Fibroblast of skin of left biceps (primary cell): ENCODE measurements at regions not wholly inside any gene's neighbourhood (a gene's known extent, or its start where the extent isn't known, plus 50 kb on each side); places are given as distances from the start of the nearest gene placed in this dataset.
"Not testable (repeated sequence)": the region's sequence is repeated elsewhere in the genome, so short reads cannot be mapped to it uniquely, and the experiment has no call there.

Experiments used
- DNase-seq, 2 experiments: peaks; one replicate each; pipeline ENCODE4 v3.0.0-alpha.2; 2013; ENCODE audit warnings: low read depth in 2 of 2

- DNase-seq = no peak
Observed at GRCh38 chr6:79392094-79392493, 145.1 kb downstream of the LCA5 start.

- DNase-seq = no peak
Observed at GRCh38 chr6:79391480-79391879, 145.8 kb downstream of the LCA5 start.

GRCh38 chr6:79385893-79386292, 151.3 kb downstream of the LCA5 start:
- no peak for DNase-seq

- no peak for DNase-seq
Observed at GRCh38 chr6:79385333-79385732, 150.9 kb upstream of the HMGN3 start.

GRCh38 chr6:79384845-79385244, 150.4 kb upstream of the HMGN3 start:
- no peak for DNase-seq

GRCh38 chr6:79378957-79379356, 144.5 kb upstream of the HMGN3 start:
- no peak for DNase-seq

GRCh38 chr6:79377888-79378348, 143.4 kb upstream of the HMGN3 start:
- no peak for DNase-seq

- no peak for DNase-seq
Observed at GRCh38 chr6:79377047-79377446, 142.6 kb upstream of the HMGN3 start.

- DNase-seq = no peak
Observed at GRCh38 chr6:79375635-79376337, 141.3 kb upstream of the HMGN3 start.

GRCh38 chr6:79374308-79374707, 139.8 kb upstream of the HMGN3 start:
- no peak for DNase-seq

- DNase-seq = no peak
Observed at GRCh38 chr6:79373880-79374279, 139.4 kb upstream of the HMGN3 start.

- DNase-seq = no peak
Observed at GRCh38 chr6:79373246-79373645, 138.8 kb upstream of the HMGN3 start.

- DNase-seq = no peak
Observed at GRCh38 chr6:79372757-79373156, 138.3 kb upstream of the HMGN3 start.

GRCh38 chr6:79369026-79369425, 134.5 kb upstream of the HMGN3 start:
- DNase-seq = no peak

- not testable (repeated sequence) for DNase-seq
Observed at GRCh38 chr6:79363441-79363840, 129.0 kb upstream of the HMGN3 start.

GRCh38 chr6:79361074-79361473, 126.6 kb upstream of the HMGN3 start:
- DNase-seq = not testable (repeated sequence)

GRCh38 chr6:79353226-79353625, 118.7 kb upstream of the HMGN3 start:
- no peak for DNase-seq

- DNase-seq = no peak
Observed at GRCh38 chr6:79338493-79338892, 104.0 kb upstream of the HMGN3 start.

GRCh38 chr6:79335133-79335674, 100.7 kb upstream of the HMGN3 start:
- DNase-seq = no peak

GRCh38 chr6:79334674-79335073, 100.2 kb upstream of the HMGN3 start:
- DNase-seq = no peak

GRCh38 chr6:79330704-79331103, 96.2 kb upstream of the HMGN3 start:
- DNase-seq = no peak

- no peak for DNase-seq
Observed at GRCh38 chr6:79313254-79313653, 78.8 kb upstream of the HMGN3 start.

- DNase-seq = no peak
Observed at GRCh38 chr6:79307321-79308036, 73.0 kb upstream of the HMGN3 start.
